ENCODE measurements at regions not wholly inside any gene's neighbourhood (a gene's known extent, or its start where the extent isn't known, plus 50 kb on each side); places are given as distances from the start of the nearest gene placed in this dataset.

- TF ChIP-seq CTCF (IDR thresholded peaks at IDR 0.05; ENCODE audit: insufficient read depth, low read length) (no peak), POLR2AphosphoS5 (IDR thresholded peaks at IDR 0.05; ENCODE audit: low read depth) (no peak)
These were observed 179.4 kb upstream of the FN1 start for GRCh38 chr2:215615067-215615802.

Data from HL-60 (cell line).